ENCODE measurements at regions not wholly inside any gene's neighbourhood (a gene's known extent, or its start where the extent isn't known, plus 50 kb on each side); places are given as distances from the start of the nearest gene placed in this dataset.

DNA sequence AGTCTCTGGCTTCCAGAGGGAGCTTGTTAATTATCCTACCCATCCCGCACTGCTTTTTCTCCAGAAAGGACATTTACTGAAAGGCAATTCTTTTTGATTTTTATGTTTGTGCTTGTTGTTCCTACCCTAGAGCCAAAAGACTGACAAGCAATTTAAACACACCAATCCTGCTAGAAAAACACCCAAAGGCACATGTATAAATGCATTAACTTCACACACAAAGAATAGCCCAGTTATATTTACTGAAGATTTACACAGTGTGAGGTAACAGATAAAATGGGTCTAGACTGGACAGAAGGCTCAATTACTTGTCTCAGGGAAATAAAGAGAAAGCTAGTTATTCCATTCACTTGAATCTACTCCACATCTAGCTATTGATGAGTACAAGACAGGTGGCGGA, 61.2 kb upstream of the NOCT start:
- no peak for TF ChIP-seq POLR2A (IDR thresholded peaks at IDR 0.05)
- TF ChIP-seq EP300 (IDR thresholded peaks at IDR 0.05) = no peak
- TF ChIP-seq, protein P1, sequence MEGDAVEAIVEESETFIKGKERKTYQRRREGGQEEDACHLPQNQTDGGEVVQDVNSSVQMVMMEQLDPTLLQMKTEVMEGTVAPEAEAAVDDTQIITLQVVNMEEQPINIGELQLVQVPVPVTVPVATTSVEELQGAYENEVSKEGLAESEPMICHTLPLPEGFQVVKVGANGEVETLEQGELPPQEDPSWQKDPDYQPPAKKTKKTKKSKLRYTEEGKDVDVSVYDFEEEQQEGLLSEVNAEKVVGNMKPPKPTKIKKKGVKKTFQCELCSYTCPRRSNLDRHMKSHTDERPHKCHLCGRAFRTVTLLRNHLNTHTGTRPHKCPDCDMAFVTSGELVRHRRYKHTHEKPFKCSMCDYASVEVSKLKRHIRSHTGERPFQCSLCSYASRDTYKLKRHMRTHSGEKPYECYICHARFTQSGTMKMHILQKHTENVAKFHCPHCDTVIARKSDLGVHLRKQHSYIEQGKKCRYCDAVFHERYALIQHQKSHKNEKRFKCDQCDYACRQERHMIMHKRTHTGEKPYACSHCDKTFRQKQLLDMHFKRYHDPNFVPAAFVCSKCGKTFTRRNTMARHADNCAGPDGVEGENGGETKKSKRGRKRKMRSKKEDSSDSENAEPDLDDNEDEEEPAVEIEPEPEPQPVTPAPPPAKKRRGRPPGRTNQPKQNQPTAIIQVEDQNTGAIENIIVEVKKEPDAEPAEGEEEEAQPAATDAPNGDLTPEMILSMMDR (IDR thresholded peaks at IDR 0.05) = no peak
- whole genome bisulfite sequencing, 3 donors = 57 to 71% (median 69%) methylated on average over 2 of the region's 2 CpGs
- Histone ChIP-seq H3K36me3 (no peaks in the 10 kb centered on the region), H3K27ac (no peak overlapping the region), H3K9me3 (no peaks in the 10 kb centered on the region), H3K4me3 (no peak overlapping the region), H3K27me3 (no peaks in the 10 kb centered on the region), H3K4me1 (ENCODE audit: insufficient read depth) (no peaks in the 10 kb centered on the region)
- intact Hi-C loops (cut with DNase I) = no loop called here
- no peak for DNase-seq

- Histone ChIP-seq H3K9me3 (no peaks in the 10 kb centered on the region), H3K36me3 (no peaks in the 10 kb centered on the region), H3K4me3 (no peak overlapping the region), H3K4me1 (ENCODE audit: insufficient read depth) (no peaks in the 10 kb centered on the region), H3K27ac (no peak overlapping the region), H3K27me3 (no peaks in the 10 kb centered on the region)
- TF ChIP-seq POLR2A (IDR thresholded peaks at IDR 0.05) (no peak), EP300 (IDR thresholded peaks at IDR 0.05) (no peak)
- TF ChIP-seq, protein P1 (IDR thresholded peaks at IDR 0.05) = no peak
- 1 to 10% (median 1%) methylated on average over 2 of the region's 2 CpGs for WGBS, 3 donors
- DNase-seq = no peak
- intact Hi-C loops (cut with DNase I) = no loop called here
Observed at GRCh38 chr4:138953961-138954371, 61.6 kb upstream of the NOCT start.

DNA sequence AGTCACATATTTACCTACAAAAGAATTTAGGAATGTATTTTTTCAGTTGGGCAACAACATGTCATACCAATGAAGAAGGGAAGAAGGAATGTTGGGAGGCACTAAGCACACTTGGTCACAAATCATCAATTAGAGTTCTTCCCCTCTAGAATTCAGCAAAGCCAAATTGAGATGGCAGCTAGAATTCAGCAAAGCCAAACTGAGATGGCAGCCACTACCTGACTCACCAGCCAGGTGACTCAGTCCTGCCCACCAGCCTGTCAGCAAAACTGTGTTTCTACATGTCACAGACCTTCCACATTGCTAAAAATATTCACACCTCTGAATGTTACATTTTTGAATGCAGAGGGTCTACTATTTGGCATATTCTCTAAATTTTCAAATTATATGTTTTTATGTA, 63.2 kb upstream of the NOCT start:
- Histone ChIP-seq H3K4me1 (ENCODE audit: insufficient read depth) (no peaks in the 10 kb centered on the region), H3K36me3 (no peaks in the 10 kb centered on the region), H3K27me3 (no peaks in the 10 kb centered on the region), H3K27ac (no peak overlapping the region), H3K9me3 (no peaks in the 10 kb centered on the region), H3K4me3 (no peak overlapping the region)
- DNase-seq = no peak
- intact Hi-C loops (cut with DNase I) = no loop called here
- TF ChIP-seq POLR2A (IDR thresholded peaks at IDR 0.05) (no peak), EP300 (IDR thresholded peaks at IDR 0.05) (no peak)
- TF ChIP-seq, protein P1 (IDR thresholded peaks at IDR 0.05) = no peak

DNA sequence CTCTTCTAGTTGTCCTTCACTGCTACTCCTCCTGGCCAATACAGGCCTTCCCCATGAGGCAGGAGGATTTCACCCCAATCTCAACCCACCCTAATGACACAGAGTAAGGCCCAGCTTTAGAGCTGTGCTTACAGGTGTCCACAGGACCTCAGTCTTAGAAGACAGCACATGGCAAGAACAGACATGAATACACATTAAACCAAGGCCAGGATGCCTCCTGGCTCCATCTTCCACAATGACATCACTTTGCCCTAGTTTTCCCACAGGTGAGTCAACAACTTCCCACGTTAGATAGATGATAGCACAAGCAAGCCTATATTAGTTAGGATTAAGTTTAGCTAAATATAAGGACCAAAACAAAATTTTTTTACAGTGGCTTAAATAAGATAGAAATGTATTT, 63.8 kb upstream of the NOCT start:
- H3K27ac ChIP-seq = no peak overlapping the region
- TF ChIP-seq, protein P1 (IDR thresholded peaks at IDR 0.05) = no peak
- no peak for TF ChIP-seq EP300 (IDR thresholded peaks at IDR 0.05)
- no peak for TF ChIP-seq POLR2A (IDR thresholded peaks at IDR 0.05)
- intact Hi-C loops (cut with DNase I) = loop anchor here in 1 of 4 donors (2.0 kb wide), 1 partner anchor 79 kb away; no protein-coding TSS in a partner anchor
- H3K9me3 ChIP-seq = no peaks in the 10 kb centered on the region
- DNase-seq = no peak
- no peaks in the 10 kb centered on the region for H3K27me3 ChIP-seq
- 64 to 91% (median 72%) methylated on average over 1 of the region's 1 CpG for WGBS, 3 donors
- no peak overlapping the region for H3K4me3 ChIP-seq
- H3K4me1 ChIP-seq (ENCODE audit: insufficient read depth) = no peaks in the 10 kb centered on the region
- H3K36me3 ChIP-seq = no peaks in the 10 kb centered on the region
